ENCODE measurements at regions not wholly inside any gene's neighbourhood (a gene's known extent, or its start where the extent isn't known, plus 50 kb on each side); places are given as distances from the start of the nearest gene placed in this dataset.

GRCh38 chr13:105353654-105354053 lies 1181.8 kb downstream of the EFNB2 start:
- TF ChIP-seq CTCF (IDR thresholded peaks at IDR 0.05) (no peak), POLR2A (IDR thresholded peaks at IDR 0.05) (no peak)

All from thyroid gland (tissue), 4 donors.